Endodermal cell (in vitro differentiated cells): ENCODE measurements at regions not wholly inside any gene's neighbourhood (a gene's known extent, or its start where the extent isn't known, plus 50 kb on each side); places are given as distances from the start of the nearest gene placed in this dataset.
A peak's percentile ranks its signal among the peaks of the same experiment; 100 is the strongest.

Experiments
- DNase-seq: peaks from one replicate; pipeline ENCODE4 v3.0.0-alpha.2; 2017
- H3K27ac ChIP-seq: 2 replicates; pipeline ENCODE4 v1.5.1; 2013; ENCODE audit warnings: mild to moderate bottlenecking, low read depth, low read length, moderate library complexity
- H3K27me3 ChIP-seq: 2 replicates; pipeline ENCODE4 v1.6.1; 2013; ENCODE audit warnings: mild to moderate bottlenecking, low read length, moderate library complexity; ENCODE audit not compliant: insufficient read depth, control insufficient read depth, poor library complexity, severe bottlenecking
- H3K36me3 ChIP-seq: 2 replicates; pipeline ENCODE4 v1.7.0; 2013; ENCODE audit warnings: mild to moderate bottlenecking, low read length, moderate library complexity; ENCODE audit not compliant: control insufficient read depth, insufficient read depth
- H3K4me1 ChIP-seq: one replicate; pipeline ENCODE4 v1.7.0; 2013; ENCODE audit warnings: low read length; ENCODE audit not compliant: control insufficient read depth, insufficient read depth
- H3K4me3 ChIP-seq: 2 replicates; pipeline ENCODE4 v1.5.1; 2013; ENCODE audit warnings: mild to moderate bottlenecking, low read length, moderate library complexity
- H3K9ac ChIP-seq: 2 replicates; pipeline ENCODE4 v1.6.1; 2013; ENCODE audit warnings: mild to moderate bottlenecking, low read length, moderate library complexity; ENCODE audit not compliant: poor library complexity, severe bottlenecking; ENCODE audit errors: extremely low read depth
- H3K9me3 ChIP-seq: 2 replicates; pipeline ENCODE4 v1.6.1; 2013; ENCODE audit warnings: mild to moderate bottlenecking, low read length, moderate library complexity; ENCODE audit not compliant: control insufficient read depth
- H3K27ac Mint-ChIP-seq: 2 replicates; pipeline ENCODE4 v1.8.0; 2020; ENCODE audit warnings: mixed read lengths
- H3K27me3 Mint-ChIP-seq: 2 replicates; pipeline ENCODE4 v1.8.0; 2021; ENCODE audit warnings: mild to moderate bottlenecking, mixed read lengths; ENCODE audit not compliant: insufficient read depth
- H3K36me3 Mint-ChIP-seq: 2 replicates; pipeline ENCODE4 v1.8.0; 2020; ENCODE audit warnings: low read depth, mixed read lengths
- H3K4me1 Mint-ChIP-seq: 2 replicates; pipeline ENCODE4 v1.8.0; 2020; ENCODE audit warnings: mixed read lengths
- H3K4me3 Mint-ChIP-seq: 2 replicates; pipeline ENCODE4 v1.8.0; 2020; ENCODE audit warnings: mild to moderate bottlenecking, moderate library complexity, mixed read lengths
- H3K9me3 Mint-ChIP-seq: 2 replicates; pipeline ENCODE4 v1.8.0; 2020; ENCODE audit warnings: mild to moderate bottlenecking, mixed read lengths
- WGBS, 2 experiments: methylation state at CpG; one replicate each; pipeline versions ENCODE4 v1.1.5 to v1.1.7; 2013; ENCODE audit warnings: missing lambda C conversion rate in 2 of 2, mixed read lengths in 1 of 2; ENCODE audit not compliant: insufficient coverage in 1 of 2, insufficient read length in 1 of 2; 5-methylcytosine and 5-hydroxymethylcytosine counted together
- TF ChIP-seq, protein P1 (sequence below): fragments of 200-600 bp; sonication (generic); conservative IDR thresholded peaks from 2 replicates; pipeline ENCODE4 v1.5.0; 2021; ENCODE audit warnings: antibody characterized with exemption, mild to moderate bottlenecking

DNA sequence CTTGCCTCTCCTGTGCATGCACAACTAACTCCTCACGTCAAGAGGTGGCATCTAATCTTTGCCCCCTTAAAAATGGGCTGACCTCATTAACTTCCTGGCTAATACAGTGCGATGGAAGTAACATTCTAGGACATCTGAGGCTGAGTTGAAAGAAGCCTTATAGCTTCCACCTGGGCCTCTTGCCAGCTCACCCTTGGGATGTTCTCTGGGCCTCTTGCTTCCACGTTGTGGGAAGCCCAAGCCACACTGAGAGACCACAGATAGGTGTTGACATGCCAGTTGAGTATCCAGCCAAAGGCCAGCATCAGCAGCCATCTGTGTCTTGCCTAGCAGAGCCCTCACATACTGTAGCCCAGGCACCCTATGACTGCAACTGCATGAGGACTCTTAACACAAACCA, 60.8 kb upstream of the GDF10 start:
- no peaks in the 10 kb centered on the region for H3K9me3 ChIP-seq
- no peak overlapping the region for H3K27ac Mint-ChIP-seq
- peaks cover 40% of the 10 kb centered on the region for H3K27me3 Mint-ChIP-seq
- H3K4me1 Mint-ChIP-seq: peaks cover 10% of the 10 kb centered on the region
- no peak overlapping the region for H3K4me3 ChIP-seq
- no peaks in the 10 kb centered on the region for H3K36me3 Mint-ChIP-seq
- no peak overlapping the region for H3K4me3 Mint-ChIP-seq
- H3K9me3 Mint-ChIP-seq: no peaks in the 10 kb centered on the region
- no peak overlapping the region for H3K9ac ChIP-seq
- no peaks in the 10 kb centered on the region for H3K36me3 ChIP-seq
- 86 to 91% methylated on average over 2 to 3 of the region's 3 CpGs for WGBS, 2 experiments
- H3K4me1 ChIP-seq: no peaks in the 10 kb centered on the region
- TF ChIP-seq, protein P1, sequence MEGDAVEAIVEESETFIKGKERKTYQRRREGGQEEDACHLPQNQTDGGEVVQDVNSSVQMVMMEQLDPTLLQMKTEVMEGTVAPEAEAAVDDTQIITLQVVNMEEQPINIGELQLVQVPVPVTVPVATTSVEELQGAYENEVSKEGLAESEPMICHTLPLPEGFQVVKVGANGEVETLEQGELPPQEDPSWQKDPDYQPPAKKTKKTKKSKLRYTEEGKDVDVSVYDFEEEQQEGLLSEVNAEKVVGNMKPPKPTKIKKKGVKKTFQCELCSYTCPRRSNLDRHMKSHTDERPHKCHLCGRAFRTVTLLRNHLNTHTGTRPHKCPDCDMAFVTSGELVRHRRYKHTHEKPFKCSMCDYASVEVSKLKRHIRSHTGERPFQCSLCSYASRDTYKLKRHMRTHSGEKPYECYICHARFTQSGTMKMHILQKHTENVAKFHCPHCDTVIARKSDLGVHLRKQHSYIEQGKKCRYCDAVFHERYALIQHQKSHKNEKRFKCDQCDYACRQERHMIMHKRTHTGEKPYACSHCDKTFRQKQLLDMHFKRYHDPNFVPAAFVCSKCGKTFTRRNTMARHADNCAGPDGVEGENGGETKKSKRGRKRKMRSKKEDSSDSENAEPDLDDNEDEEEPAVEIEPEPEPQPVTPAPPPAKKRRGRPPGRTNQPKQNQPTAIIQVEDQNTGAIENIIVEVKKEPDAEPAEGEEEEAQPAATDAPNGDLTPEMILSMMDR: no peak
- DNase-seq: peak; percentile 16
- H3K27me3 ChIP-seq: peaks cover 49% of the 10 kb centered on the region
- H3K27ac ChIP-seq: no peak overlapping the region

DNA sequence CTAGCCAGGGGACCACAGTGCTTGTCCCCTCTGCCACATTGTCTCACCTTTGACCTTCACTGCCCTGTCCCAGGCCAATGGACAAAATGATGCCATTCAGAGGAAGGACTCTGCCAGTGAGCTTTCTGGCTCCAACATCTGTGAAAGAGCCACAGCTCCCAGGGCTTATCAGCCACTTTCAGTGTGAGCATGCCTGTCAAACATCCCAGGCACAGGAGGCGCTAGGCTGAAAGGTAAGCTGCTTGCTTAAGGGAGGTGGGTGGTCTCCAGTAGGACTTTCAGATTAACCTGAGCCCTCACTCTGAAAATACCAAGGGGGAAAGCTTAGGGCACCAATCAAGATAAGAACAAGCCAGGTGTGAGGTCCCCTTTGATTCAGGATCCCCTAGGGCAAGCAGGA, 59.8 kb upstream of the GDF10 start:
- TF ChIP-seq, protein P1: peak; percentile 45
- DNase-seq: peak; percentile 67
- Mint-ChIP-seq H3K27me3 (peaks cover 40% of the 10 kb centered on the region), H3K27ac (peak overlapping the region; percentile 48), H3K4me3 (no peak overlapping the region), H3K36me3 (no peaks in the 10 kb centered on the region), H3K4me1 (peaks cover 10% of the 10 kb centered on the region), H3K9me3 (no peaks in the 10 kb centered on the region)
- Histone ChIP-seq H3K9me3 (no peaks in the 10 kb centered on the region), H3K36me3 (no peaks in the 10 kb centered on the region), H3K9ac (no peak overlapping the region), H3K27ac (no peak overlapping the region), H3K4me3 (no peak overlapping the region), H3K4me1 (no peaks in the 10 kb centered on the region), H3K27me3 (peaks cover 39% of the 10 kb centered on the region)
- WGBS, 2 experiments: 60 to 82% methylated on average over 1 of the region's 1 CpG

DNA sequence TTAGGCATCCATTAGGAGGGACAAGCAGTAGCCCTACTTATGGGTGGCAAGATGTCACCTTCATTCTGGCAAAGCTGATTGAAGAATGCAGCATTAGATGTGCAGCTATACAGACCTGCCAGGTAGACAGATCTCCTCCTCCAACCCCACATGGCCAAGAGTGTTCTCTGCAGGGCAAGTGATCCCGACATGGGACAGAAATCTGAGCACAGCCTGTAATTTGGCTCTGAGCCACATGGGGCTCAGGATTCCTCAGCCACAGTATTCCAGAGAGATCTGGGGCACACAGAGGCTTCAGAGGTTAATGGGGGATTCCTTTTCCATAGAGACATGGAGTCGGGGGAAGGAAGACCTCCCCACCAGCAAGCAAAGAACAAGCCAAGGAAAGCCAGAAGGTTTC, 58.7 kb upstream of the GDF10 start:
- Mint-ChIP-seq H3K36me3 (no peaks in the 10 kb centered on the region), H3K27ac (no peak overlapping the region), H3K27me3 (peaks cover 40% of the 10 kb centered on the region), H3K4me1 (peaks cover 10% of the 10 kb centered on the region), H3K4me3 (no peak overlapping the region), H3K9me3 (no peaks in the 10 kb centered on the region)
- Histone ChIP-seq H3K9me3 (no peaks in the 10 kb centered on the region), H3K27ac (no peak overlapping the region), H3K9ac (no peak overlapping the region), H3K4me3 (no peak overlapping the region), H3K4me1 (no peaks in the 10 kb centered on the region), H3K27me3 (peaks cover 31% of the 10 kb centered on the region), H3K36me3 (no peaks in the 10 kb centered on the region)
- WGBS, 2 experiments: 82% methylated on average over 2 of the region's 2 CpGs; no CpG with 5 or more reads in 1 of the 2 experiments
- TF ChIP-seq, protein P1: peak; percentile 52
- DNase-seq: peak; percentile 64
